Gastroesophageal sphincter (tissue), 3 donors: ENCODE measurements at regions not wholly inside any gene's neighbourhood (a gene's known extent, or its start where the extent isn't known, plus 50 kb on each side); places are given as distances from the start of the nearest gene placed in this dataset.

Experiments
- EP300 ChIP-seq: sonication (generic); formaldehyde crosslinking; IDR thresholded peaks from one replicate; pipeline ENCODE4 v1.6.1; 2017; ENCODE audit warnings: antibody characterized with exemption, mild to moderate bottlenecking
- POLR2A ChIP-seq, 2 donors: fragments of 450-650 bp; IDR thresholded peaks; one replicate each; pipeline ENCODE4 v1.6.1; 2017; ENCODE audit warnings: antibody characterized with exemption in 2 of 2, mild to moderate bottlenecking in 2 of 2, moderate library complexity in 1 of 2
- POLR2AphosphoS5 ChIP-seq: sonication (generic); formaldehyde crosslinking; IDR thresholded peaks from one replicate; pipeline ENCODE4 v1.6.1; 2017; ENCODE audit warnings: antibody characterized with exemption
- TF ChIP-seq, protein P1 (sequence below), 4 experiments: fragments of 200-600 bp in 2 of 4; fragments of 450-650 bp in 2 of 4; sonication (generic) in 1 of 4; IDR thresholded peaks; one replicate each; pipeline ENCODE4 v1.5.1; 2017 to 2019; ENCODE audit warnings: antibody characterized with exemption in 4 of 4, mild to moderate bottlenecking in 2 of 4, moderate library complexity in 2 of 4

- TF ChIP-seq POLR2A (IDR thresholded peaks at IDR 0.05): no peak
- no peak for TF ChIP-seq POLR2AphosphoS5
- TF ChIP-seq, protein P1, sequence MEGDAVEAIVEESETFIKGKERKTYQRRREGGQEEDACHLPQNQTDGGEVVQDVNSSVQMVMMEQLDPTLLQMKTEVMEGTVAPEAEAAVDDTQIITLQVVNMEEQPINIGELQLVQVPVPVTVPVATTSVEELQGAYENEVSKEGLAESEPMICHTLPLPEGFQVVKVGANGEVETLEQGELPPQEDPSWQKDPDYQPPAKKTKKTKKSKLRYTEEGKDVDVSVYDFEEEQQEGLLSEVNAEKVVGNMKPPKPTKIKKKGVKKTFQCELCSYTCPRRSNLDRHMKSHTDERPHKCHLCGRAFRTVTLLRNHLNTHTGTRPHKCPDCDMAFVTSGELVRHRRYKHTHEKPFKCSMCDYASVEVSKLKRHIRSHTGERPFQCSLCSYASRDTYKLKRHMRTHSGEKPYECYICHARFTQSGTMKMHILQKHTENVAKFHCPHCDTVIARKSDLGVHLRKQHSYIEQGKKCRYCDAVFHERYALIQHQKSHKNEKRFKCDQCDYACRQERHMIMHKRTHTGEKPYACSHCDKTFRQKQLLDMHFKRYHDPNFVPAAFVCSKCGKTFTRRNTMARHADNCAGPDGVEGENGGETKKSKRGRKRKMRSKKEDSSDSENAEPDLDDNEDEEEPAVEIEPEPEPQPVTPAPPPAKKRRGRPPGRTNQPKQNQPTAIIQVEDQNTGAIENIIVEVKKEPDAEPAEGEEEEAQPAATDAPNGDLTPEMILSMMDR (IDR thresholded peaks at IDR 0.05): no peak
- no peak for TF ChIP-seq EP300
Measured at GRCh38 chr3:73739791-73740453, 115.2 kb upstream of the PDZRN3 start.
